BJ (cell line): ENCODE measurements at regions not wholly inside any gene's neighbourhood (a gene's known extent, or its start where the extent isn't known, plus 50 kb on each side); places are given as distances from the start of the nearest gene placed in this dataset.

Experiments used
- CTCF ChIA-PET: fragments of 350-600 bp; formaldehyde crosslinking; extraction: SDS; loops from one replicate; lab custom pipeline; 2021; ENCODE audit warnings: antibody characterized with exemption, inconsistent platforms; lab: Yijun Ruan, JAX
- POLR2A ChIA-PET: fragments of 300-600 bp; sonication (Branson Sonifier 250); formaldehyde crosslinking; extraction: SDS; loops from one replicate; lab custom pipeline; 2021; ENCODE audit warnings: antibody characterized with exemption; lab: Charles Lee
- DNase-seq: peaks from one replicate; pipeline ENCODE4 v3.0.0-alpha.2; 2011; ENCODE audit warnings: low read depth
- H3K27me3 ChIP-seq: 2 replicates; pipeline ENCODE4 v1.6.0; 2011; ENCODE audit warnings: low read length; ENCODE audit not compliant: control insufficient read depth, insufficient read depth
- H3K36me3 ChIP-seq: 2 replicates; pipeline ENCODE4 v1.5.1; 2011; ENCODE audit warnings: low read length; ENCODE audit not compliant: control insufficient read depth, insufficient read depth
- H3K4me3 ChIP-seq: 2 replicates; pipeline ENCODE4 v1.5.1; 2011; ENCODE audit warnings: low read depth, mild to moderate bottlenecking, control low read depth, low read length
- TF ChIP-seq, protein P1 (sequence below): IDR thresholded peaks from 2 replicates; pipeline ENCODE4 v1.5.1; 2011; ENCODE audit warnings: low read depth, mild to moderate bottlenecking, control low read depth, inconsistent platforms, low read length, moderate library complexity; ENCODE audit not compliant: insufficient read depth

DNA sequence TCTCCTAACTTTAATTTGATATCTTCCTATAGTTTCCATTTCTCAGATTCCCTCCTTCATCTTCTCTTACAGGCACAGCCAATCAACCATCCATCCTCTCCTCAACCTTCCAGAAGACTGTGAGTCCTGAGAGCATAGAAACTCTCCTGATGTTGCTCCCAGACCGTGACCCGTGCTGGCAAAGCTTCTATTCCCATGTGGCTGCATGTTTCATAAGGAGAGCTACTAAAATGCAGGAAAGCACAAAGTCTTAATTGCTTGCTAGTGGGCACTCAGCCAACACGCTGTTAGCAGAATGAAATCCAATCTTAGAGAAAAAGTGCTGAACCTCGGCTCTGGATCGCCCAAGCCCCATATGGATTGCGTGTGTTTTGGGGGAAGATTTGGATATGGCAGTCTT lies 1244.7 kb upstream of the ZEB2 start:
- Histone ChIP-seq H3K4me3 (no peak overlapping the region), H3K27me3 (no peaks in the 10 kb centered on the region), H3K36me3 (no peaks in the 10 kb centered on the region)
- POLR2A ChIA-PET = no interaction called here
- TF ChIP-seq, protein P1, sequence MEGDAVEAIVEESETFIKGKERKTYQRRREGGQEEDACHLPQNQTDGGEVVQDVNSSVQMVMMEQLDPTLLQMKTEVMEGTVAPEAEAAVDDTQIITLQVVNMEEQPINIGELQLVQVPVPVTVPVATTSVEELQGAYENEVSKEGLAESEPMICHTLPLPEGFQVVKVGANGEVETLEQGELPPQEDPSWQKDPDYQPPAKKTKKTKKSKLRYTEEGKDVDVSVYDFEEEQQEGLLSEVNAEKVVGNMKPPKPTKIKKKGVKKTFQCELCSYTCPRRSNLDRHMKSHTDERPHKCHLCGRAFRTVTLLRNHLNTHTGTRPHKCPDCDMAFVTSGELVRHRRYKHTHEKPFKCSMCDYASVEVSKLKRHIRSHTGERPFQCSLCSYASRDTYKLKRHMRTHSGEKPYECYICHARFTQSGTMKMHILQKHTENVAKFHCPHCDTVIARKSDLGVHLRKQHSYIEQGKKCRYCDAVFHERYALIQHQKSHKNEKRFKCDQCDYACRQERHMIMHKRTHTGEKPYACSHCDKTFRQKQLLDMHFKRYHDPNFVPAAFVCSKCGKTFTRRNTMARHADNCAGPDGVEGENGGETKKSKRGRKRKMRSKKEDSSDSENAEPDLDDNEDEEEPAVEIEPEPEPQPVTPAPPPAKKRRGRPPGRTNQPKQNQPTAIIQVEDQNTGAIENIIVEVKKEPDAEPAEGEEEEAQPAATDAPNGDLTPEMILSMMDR = no peak
- CTCF ChIA-PET = interaction anchor here (1.2 kb wide), 1 partner anchor 12 kb away, joined by 3 read pairs; no protein-coding TSS in a partner anchor
- no peak for DNase-seq

DNA sequence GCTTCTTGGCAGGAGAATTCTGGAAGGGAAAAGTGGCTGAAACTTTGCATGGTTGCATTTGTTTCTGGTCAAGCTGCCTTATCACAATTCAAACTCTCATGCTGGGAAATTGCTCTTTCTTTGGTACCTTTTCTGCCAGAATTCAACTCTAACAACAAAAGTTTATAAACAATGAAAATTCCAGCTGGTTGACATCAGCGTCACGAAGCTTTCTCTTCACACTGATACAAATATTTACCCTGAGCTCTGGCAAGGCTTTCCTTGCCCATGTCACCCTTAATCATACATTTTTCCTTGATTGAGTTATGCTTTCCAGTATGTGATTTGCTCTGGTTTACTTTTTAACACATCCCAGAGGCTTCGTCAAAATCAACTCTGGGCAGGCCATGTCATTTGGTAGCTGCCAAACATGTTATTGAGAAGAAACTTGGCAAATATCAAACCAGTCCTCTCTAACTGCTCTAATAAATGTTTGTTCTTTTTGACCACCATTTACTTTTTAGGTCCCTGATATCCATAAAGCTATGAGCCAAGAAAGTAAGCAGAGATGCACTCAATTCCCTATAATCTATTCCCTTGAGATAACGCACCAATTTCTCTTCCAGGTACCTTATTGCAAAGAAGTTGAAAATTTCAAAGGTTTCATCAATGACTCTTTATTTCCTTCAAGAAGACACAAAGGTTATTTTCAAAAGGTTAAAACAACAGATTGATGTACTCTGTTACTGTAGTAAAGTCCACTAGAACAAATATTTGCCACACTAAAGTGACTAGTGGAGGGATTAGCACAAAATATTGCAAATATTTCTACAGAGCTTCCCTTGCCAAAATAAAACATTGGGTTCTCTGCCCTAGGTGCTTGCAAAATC lies 1241.1 kb upstream of the ZEB2 start:
- ChIA-PET POLR2A (interaction anchor here (0.6 kb wide), 1 partner anchor 32 kb away, joined by 5 read pairs; no protein-coding TSS in a partner anchor), CTCF (interaction anchor here (0.6 to 1.3 kb wide), 2 partner anchors 8 to 980 kb away, joined by 3 to 5 read pairs; no protein-coding TSS in a partner anchor)
- no peak overlapping the region for H3K4me3 ChIP-seq
- no peak for DNase-seq
- no peaks in the 10 kb centered on the region for H3K36me3 ChIP-seq
- TF ChIP-seq, protein P1 = no peak
- H3K27me3 ChIP-seq = no peaks in the 10 kb centered on the region

GRCh38 chr2:145759228-145759915 lies 1239.5 kb upstream of the ZEB2 start:
- Histone ChIP-seq H3K4me3 (no peak overlapping the region), H3K36me3 (no peaks in the 10 kb centered on the region), H3K27me3 (no peaks in the 10 kb centered on the region)
- no peak for DNase-seq
- ChIA-PET POLR2A (no interaction called here), CTCF (no interaction called here)
- TF ChIP-seq, protein P1 = no peak

- POLR2A ChIA-PET = no interaction called here
- DNase-seq = no peak
- H3K4me3 ChIP-seq = no peak overlapping the region
- TF ChIP-seq, protein P1 = no peak
- CTCF ChIA-PET = no interaction called here
- no peaks in the 10 kb centered on the region for H3K27me3 ChIP-seq
- H3K36me3 ChIP-seq = no peaks in the 10 kb centered on the region
These were observed 1237.8 kb upstream of the ZEB2 start for GRCh38 chr2:145757503-145758246.
